Upper lobe of left lung (tissue), 6 donors: ENCODE measurements at regions not wholly inside any gene's neighbourhood (a gene's known extent, or its start where the extent isn't known, plus 50 kb on each side); places are given as distances from the start of the nearest gene placed in this dataset.

ENCODE experiments used
- ATAC-seq, 2 donors: fragments of 200-7000 bp; cut with Tn5 transposase; one replicate each; pipeline ENCODE4 v1.9.1; 2022; ENCODE audit warnings: mild to moderate bottlenecking in 2 of 2, moderate library complexity in 2 of 2; ENCODE audit not compliant: low FRiP score in 2 of 2
- DNase-seq, 2 donors: peaks; one replicate each; pipeline ENCODE4 v3.0.0-alpha.2; 2019 to 2020
- H3K27ac ChIP-seq, 4 donors: fragments of 200-600 bp; sonication (generic); one replicate each; pipeline ENCODE4 v1.5.1; 2016 to 2019
- H3K27me3 ChIP-seq, 4 donors: fragments of 200-600 bp; sonication (generic); one replicate each; pipeline ENCODE4 v1.5.1; 2017 to 2019
- H3K36me3 ChIP-seq, 4 donors: fragments of 200-600 bp; sonication (generic); one replicate each; pipeline ENCODE4 v1.5.1; 2016 to 2019
- H3K4me1 ChIP-seq, 4 donors: fragments of 200-600 bp; sonication (generic); one replicate each; pipeline ENCODE4 v1.5.1; 2018 to 2019
- H3K4me3 ChIP-seq, 4 donors: fragments of 200-600 bp; sonication (generic); one replicate each; pipeline ENCODE4 v1.5.1; 2017 to 2019; ENCODE audit warnings: mild to moderate bottlenecking in 2 of 4, moderate library complexity in 1 of 4
- H3K9me3 ChIP-seq, 4 donors: fragments of 200-600 bp; sonication (generic); one replicate each; pipeline ENCODE4 v1.5.1; 2018 to 2019
- EP300 ChIP-seq, 4 donors: sonication (generic); formaldehyde crosslinking; IDR thresholded peaks; one replicate each; pipeline ENCODE4 v1.5.1; 2017; ENCODE audit warnings: antibody characterized with exemption in 4 of 4, control low read depth in 2 of 4
- POLR2A ChIP-seq, 4 donors: fragments of 450-650 bp; IDR thresholded peaks; one replicate each; pipeline ENCODE4 v1.5.1; 2016 to 2017; ENCODE audit warnings: antibody characterized with exemption in 4 of 4, mild to moderate bottlenecking in 2 of 4
- POLR2AphosphoS5 ChIP-seq, 2 donors: sonication (generic); formaldehyde crosslinking; IDR thresholded peaks; one replicate each; pipeline ENCODE4 v1.5.1; 2017; ENCODE audit warnings: antibody characterized with exemption in 2 of 2
- WGBS, 2 donors: methylation state at CpG; one replicate each; pipeline ENCODE4 v1.1.5; 2017 to 2018; 5-methylcytosine and 5-hydroxymethylcytosine counted together
- TF ChIP-seq, protein P1 (sequence below), 6 experiments: fragments of 450-650 bp in 4 of 6; fragments of 200-600 bp in 2 of 6; sonication (generic) in 2 of 6; IDR thresholded peaks; one replicate each; pipeline ENCODE4 v1.5.1; 2016 to 2019; ENCODE audit warnings: antibody characterized with exemption in 6 of 6
- donor health status: DM: no; HTN: no; CAD: no; lungs with moderate emphysema.
- donor health status: DM: no; HTN: yes; CAD: no; lungs with severe emphysema.

DNA sequence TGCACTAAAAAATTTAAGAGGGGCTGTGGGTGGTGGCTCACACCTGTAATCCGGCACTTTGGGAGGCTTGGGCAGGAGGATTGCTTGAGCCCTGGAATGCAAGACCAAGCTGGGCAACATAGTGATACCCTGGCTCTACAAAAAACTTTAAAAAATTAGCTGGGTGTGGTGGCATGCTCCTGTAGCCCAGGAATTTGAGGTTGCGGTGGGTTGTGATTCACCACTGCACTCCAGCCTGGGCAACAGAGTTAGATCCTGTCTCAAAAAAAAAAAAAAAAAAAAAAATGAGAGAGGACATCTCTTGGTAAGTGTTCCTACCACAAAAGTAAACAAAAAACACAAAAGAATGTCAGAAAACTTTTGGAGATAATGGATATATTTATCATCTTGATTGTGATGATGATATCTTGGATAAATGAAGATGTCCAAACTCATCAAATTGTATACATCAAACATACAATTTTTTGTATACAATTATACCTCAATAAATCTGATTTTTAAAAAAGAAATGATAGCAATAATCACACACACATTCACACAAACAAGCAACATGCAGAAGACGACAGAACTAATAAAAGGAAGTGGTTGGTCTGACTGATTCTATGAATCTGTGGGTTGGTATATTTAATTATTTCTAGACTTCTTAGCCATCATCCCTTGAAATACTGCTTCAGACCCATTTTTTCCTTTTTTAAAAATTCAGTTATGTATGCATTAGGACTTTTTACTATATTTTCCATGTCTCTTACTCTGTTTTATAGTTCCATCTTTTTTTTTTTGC lies 465.9 kb downstream of the PLA2G4A start:
- WGBS, 2 donors, result 67 to 80% methylated on average over 3 of the region's 3 CpGs
- TF ChIP-seq POLR2AphosphoS5 (IDR thresholded peaks at IDR 0.05) (no peak), POLR2A (IDR thresholded peaks at IDR 0.05) (no peak), EP300 (IDR thresholded peaks at IDR 0.05) (no peak)
- TF ChIP-seq, protein P1, sequence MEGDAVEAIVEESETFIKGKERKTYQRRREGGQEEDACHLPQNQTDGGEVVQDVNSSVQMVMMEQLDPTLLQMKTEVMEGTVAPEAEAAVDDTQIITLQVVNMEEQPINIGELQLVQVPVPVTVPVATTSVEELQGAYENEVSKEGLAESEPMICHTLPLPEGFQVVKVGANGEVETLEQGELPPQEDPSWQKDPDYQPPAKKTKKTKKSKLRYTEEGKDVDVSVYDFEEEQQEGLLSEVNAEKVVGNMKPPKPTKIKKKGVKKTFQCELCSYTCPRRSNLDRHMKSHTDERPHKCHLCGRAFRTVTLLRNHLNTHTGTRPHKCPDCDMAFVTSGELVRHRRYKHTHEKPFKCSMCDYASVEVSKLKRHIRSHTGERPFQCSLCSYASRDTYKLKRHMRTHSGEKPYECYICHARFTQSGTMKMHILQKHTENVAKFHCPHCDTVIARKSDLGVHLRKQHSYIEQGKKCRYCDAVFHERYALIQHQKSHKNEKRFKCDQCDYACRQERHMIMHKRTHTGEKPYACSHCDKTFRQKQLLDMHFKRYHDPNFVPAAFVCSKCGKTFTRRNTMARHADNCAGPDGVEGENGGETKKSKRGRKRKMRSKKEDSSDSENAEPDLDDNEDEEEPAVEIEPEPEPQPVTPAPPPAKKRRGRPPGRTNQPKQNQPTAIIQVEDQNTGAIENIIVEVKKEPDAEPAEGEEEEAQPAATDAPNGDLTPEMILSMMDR (IDR thresholded peaks at IDR 0.05), result no peak
- ATAC-seq, result no peak

DNA sequence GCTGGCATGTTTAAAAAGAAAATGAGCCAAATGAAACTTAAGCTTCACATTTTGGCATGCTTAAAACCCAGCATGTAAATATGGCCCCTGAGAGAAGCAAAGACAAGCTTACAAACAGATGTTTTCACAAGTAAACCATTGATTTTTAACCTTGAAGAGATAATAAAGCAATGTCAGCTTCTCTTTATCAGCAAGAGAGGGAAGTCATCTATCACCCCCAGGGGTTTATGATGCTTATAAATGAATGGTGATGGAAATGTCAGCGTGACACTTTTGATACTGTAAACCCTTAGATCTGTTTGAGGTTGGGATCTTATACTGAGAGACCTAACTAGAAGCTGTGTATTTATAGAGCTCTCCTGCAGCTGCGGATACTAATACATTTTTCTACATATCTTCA lies 471.3 kb downstream of the PLA2G4A start:
- TF ChIP-seq, protein P1 (IDR thresholded peaks at IDR 0.05), result no peak
- no peak for TF ChIP-seq POLR2AphosphoS5 (IDR thresholded peaks at IDR 0.05)
- TF ChIP-seq EP300 (IDR thresholded peaks at IDR 0.05), result no peak
- no peak for TF ChIP-seq POLR2A (IDR thresholded peaks at IDR 0.05)
- no peak for ATAC-seq
- 55 to 64% methylated on average over 2 of the region's 2 CpGs for WGBS, 2 donors

More for the DNA sequence above, 465.9 kb downstream of the PLA2G4A start:
- Histone ChIP-seq H3K36me3 (no peaks in the 10 kb centered on the region), H3K9me3 (no peaks in the 10 kb centered on the region), H3K27me3 (no peaks in the 10 kb centered on the region), H3K4me1 (no peaks in the 10 kb centered on the region), H3K4me3 (no peak overlapping the region), H3K27ac (no peak overlapping the region)
- DNase-seq, result no peak

DNA sequence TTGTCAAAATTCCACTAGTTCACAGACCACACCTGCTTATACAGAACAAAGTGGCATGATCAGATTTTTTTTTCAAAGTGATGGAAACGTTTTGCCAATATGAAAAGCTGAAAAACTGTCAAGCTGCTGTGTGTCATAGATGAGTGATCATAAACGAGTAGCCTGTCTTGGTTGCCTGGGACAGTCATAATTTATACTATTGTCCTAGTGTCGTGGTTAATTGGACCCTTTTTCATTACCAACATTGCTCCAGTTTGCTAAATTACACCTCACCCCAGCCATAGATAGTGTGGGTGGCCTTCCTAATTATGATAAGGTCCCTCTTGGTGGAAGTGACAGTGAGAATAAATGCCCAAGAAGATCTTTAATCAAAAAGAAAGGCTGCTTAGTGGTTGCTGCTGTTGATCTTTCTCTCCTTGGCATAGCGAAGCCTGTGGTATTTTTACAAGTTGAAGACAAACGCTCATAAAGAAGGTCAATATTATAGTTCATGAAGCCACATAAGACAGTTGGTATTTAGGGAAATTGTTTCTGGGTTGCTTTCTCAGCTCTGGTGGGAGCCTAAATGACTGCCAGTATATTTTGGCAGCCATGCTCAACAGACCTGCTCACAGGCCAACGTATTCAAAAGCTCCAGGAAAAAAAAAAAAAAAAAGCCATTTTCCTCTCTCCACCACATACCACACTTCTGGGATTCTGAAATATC lies 478.1 kb downstream of the PLA2G4A start:
- TF ChIP-seq, protein P1 (IDR thresholded peaks at IDR 0.05), result no peak
- no peak for TF ChIP-seq POLR2A (IDR thresholded peaks at IDR 0.05)
- no peak for TF ChIP-seq POLR2AphosphoS5 (IDR thresholded peaks at IDR 0.05)
- TF ChIP-seq EP300 (IDR thresholded peaks at IDR 0.05), result no peak
- H3K9me3 ChIP-seq, result no peaks in the 10 kb centered on the region
- 62 to 69% methylated on average over 6 of the region's 6 CpGs for WGBS, 2 donors
- no peak for DNase-seq
- no peaks in the 10 kb centered on the region for H3K27me3 ChIP-seq
- no peaks in the 10 kb centered on the region for H3K36me3 ChIP-seq
- no peak overlapping the region for H3K27ac ChIP-seq
- H3K4me3 ChIP-seq, result no peak overlapping the region
- H3K4me1 ChIP-seq, result no peaks in the 10 kb centered on the region
- ATAC-seq, result no peak

More for the DNA sequence above, 471.3 kb downstream of the PLA2G4A start:
- no peaks in the 10 kb centered on the region for H3K9me3 ChIP-seq
- no peak overlapping the region for H3K27ac ChIP-seq
- no peaks in the 10 kb centered on the region for H3K36me3 ChIP-seq
- DNase-seq, result no peak
- H3K4me3 ChIP-seq, result no peak overlapping the region
- no peaks in the 10 kb centered on the region for H3K27me3 ChIP-seq
- no peaks in the 10 kb centered on the region for H3K4me1 ChIP-seq

DNA sequence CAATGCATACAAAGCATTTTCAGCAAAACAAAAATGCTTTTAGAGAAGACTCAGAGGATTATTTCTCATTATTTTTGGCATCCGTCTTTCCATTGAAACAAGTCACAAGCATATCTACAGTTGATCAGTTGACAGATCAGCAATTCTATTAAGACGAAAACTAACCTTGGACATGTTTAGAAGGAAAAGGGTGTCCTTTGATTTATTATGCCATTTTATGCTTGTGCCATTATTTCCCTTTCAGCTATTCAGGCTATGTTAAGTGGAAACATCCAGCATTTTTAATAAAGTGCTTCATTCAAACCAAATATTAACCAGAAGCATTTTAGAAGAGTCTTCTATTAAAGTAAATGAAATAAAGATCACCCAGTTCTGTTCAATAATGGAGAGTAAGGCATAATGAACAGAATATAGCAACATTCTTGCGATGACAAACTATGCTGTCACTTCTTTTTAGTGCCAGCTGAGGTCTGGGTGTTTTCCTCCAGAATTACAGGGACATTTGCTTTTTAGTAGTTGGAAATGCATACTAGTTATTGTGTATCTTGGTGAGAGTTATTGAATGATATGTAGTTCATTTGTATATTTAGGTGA lies 481.4 kb downstream of the PLA2G4A start:
- WGBS, 2 donors, result 62 to 66% methylated on average over 3 of the region's 3 CpGs
- DNase-seq, result no peak

More for the DNA sequence above, 481.4 kb downstream of the PLA2G4A start:
- Histone ChIP-seq H3K4me3 (no peak overlapping the region), H3K9me3 (no peaks in the 10 kb centered on the region), H3K27ac (no peak overlapping the region), H3K27me3 (no peaks in the 10 kb centered on the region), H3K4me1 (no peaks in the 10 kb centered on the region), H3K36me3 (no peaks in the 10 kb centered on the region)
- TF ChIP-seq, protein P1 (IDR thresholded peaks at IDR 0.05), result no peak
- TF ChIP-seq POLR2AphosphoS5 (IDR thresholded peaks at IDR 0.05) (no peak), POLR2A (IDR thresholded peaks at IDR 0.05) (no peak), EP300 (IDR thresholded peaks at IDR 0.05) (no peak)
- ATAC-seq, result no peak
